WERI-Rb-1 (cell line): ENCODE measurements at regions not wholly inside any gene's neighbourhood (a gene's known extent, or its start where the extent isn't known, plus 50 kb on each side); places are given as distances from the start of the nearest gene placed in this dataset.

Experiments
- DNase-seq: peaks from one replicate; pipeline ENCODE4 v3.0.0-alpha.2; 2020
- H3K27ac ChIP-seq: fragments of 250-450 bp; sonication (Bioruptor Pico); 2 replicates; pipeline ENCODE4 v1.5.1; 2020; ENCODE audit warnings: mild to moderate bottlenecking, moderate library complexity
- H3K27me3 ChIP-seq: fragments of 250-450 bp; sonication (Bioruptor Pico); 2 replicates; pipeline ENCODE4 v1.5.1; 2021; ENCODE audit warnings: mild to moderate bottlenecking, low read depth, moderate library complexity; ENCODE audit not compliant: insufficient read depth, severe bottlenecking
- H3K36me3 ChIP-seq: fragments of 250-450 bp; sonication (Bioruptor Pico); 2 replicates; pipeline ENCODE4 v1.5.1; 2020; ENCODE audit warnings: mild to moderate bottlenecking, moderate library complexity
- H3K4me3 ChIP-seq: 2 replicates; pipeline ENCODE4 v1.5.1; 2011; ENCODE audit warnings: low read depth, mild to moderate bottlenecking, control low read depth, low read length
- H3K9me3 ChIP-seq: fragments of 250-450 bp; sonication (Bioruptor Pico); 2 replicates; pipeline ENCODE4 v1.5.1; 2021; ENCODE audit warnings: mild to moderate bottlenecking, moderate library complexity; ENCODE audit not compliant: severe bottlenecking
- TF ChIP-seq, protein P1 (sequence below): IDR thresholded peaks from 2 replicates; pipeline ENCODE4 v1.5.1; 2011; ENCODE audit warnings: low read depth, mild to moderate bottlenecking, control low read depth, inconsistent platforms, low read length

DNA sequence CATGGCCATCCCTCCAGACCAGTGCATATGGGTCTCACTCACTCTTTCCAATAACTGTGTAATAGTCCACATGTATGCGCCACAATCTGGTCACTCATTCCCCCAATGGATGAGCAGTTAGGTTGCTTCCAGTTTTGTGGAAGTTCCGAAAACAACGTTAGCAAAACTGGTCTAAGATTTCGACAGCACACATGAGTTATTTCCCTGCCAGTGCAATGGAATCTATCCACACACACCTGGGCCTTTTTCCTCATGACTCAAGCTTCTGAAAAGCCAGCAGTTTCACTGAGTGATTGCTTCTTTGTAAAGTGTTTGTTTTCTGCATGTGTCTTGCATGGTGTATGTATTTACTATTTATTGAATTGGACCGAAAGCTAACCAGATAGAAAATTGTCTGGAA is 58.8 kb upstream of the FHIP2A start:
- Histone ChIP-seq H3K36me3 (no peaks in the 10 kb centered on the region), H3K9me3 (no peaks in the 10 kb centered on the region), H3K27me3 (no peaks in the 10 kb centered on the region), H3K4me3 (no peak overlapping the region), H3K27ac (no peak overlapping the region)
- DNase-seq, result no peak
- TF ChIP-seq, protein P1, sequence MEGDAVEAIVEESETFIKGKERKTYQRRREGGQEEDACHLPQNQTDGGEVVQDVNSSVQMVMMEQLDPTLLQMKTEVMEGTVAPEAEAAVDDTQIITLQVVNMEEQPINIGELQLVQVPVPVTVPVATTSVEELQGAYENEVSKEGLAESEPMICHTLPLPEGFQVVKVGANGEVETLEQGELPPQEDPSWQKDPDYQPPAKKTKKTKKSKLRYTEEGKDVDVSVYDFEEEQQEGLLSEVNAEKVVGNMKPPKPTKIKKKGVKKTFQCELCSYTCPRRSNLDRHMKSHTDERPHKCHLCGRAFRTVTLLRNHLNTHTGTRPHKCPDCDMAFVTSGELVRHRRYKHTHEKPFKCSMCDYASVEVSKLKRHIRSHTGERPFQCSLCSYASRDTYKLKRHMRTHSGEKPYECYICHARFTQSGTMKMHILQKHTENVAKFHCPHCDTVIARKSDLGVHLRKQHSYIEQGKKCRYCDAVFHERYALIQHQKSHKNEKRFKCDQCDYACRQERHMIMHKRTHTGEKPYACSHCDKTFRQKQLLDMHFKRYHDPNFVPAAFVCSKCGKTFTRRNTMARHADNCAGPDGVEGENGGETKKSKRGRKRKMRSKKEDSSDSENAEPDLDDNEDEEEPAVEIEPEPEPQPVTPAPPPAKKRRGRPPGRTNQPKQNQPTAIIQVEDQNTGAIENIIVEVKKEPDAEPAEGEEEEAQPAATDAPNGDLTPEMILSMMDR, result no peak

GRCh38 chr10:114764656-114765055 is 56.9 kb upstream of the FHIP2A start:
- H3K27me3 ChIP-seq, result no peaks in the 10 kb centered on the region
- no peak for DNase-seq
- no peak overlapping the region for H3K4me3 ChIP-seq
- H3K36me3 ChIP-seq, result no peaks in the 10 kb centered on the region
- TF ChIP-seq, protein P1, result no peak
- H3K27ac ChIP-seq, result no peak overlapping the region
- no peaks in the 10 kb centered on the region for H3K9me3 ChIP-seq

DNA sequence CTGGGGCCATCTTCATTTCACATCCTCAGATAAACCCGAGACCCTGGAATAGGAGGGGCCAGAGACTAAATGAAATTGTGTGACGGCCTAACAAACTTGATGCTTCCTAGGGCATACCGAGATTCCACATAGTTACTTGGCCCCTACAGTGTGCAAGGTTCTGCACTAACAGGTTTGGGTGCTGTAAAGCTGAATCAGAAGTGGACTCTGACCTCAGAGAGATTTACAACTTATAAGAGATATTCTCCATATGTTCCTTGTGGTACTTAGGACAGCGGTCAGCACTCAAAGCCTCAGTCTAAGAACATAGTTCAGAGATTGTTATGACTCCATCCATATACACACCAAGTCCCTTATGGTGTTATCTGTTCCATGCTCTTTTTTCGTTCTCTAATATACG is 55.1 kb upstream of the FHIP2A start:
- Histone ChIP-seq H3K4me3 (no peak overlapping the region), H3K9me3 (no peaks in the 10 kb centered on the region), H3K36me3 (no peaks in the 10 kb centered on the region), H3K27ac (no peak overlapping the region), H3K27me3 (no peaks in the 10 kb centered on the region)
- no peak for DNase-seq
- TF ChIP-seq, protein P1, result no peak

DNA sequence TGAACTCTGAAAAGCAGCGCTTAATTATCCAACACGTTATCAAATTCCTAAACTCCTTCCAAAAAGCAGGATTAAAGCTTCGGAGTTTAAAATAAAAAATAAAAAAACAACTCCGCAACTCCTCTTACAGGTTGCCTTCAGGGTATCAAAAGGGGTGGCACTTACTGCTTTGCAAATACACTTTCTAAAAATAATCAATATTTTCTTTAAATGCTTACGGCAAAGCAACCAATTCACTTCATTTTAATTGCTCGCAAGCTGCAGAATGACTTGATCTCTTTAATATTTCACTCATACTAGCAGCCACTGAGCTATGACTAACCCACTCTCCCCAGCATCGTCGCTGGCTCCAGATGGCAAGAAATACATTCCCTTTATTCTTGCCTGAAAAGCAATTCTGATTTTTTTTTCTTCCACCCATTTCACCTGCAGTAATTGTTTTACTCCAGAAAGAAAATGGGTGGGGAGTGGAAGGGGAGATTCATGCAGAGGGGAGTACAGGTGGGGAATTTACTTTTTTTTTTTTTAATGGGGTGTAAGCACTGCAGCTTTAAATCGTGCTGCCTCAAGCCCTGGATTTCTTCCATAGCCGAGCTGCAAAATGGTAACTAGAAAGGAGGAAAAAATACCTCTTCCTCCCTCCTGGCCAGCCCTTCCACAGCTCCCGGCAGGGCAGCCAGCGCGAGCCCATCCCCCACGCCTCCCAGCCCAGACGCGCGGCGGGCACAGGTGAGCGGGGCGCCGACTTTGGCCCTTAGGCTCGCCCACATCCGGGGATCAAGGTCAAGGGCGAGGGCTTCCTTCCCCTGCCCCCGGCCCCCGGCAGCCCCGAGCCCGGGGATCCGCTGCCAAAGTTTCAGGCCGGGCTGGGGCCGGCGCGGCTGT is 54.2 kb upstream of the FHIP2A start:
- peak; percentile 28 for DNase-seq
- H3K27ac ChIP-seq, result no peak overlapping the region
- TF ChIP-seq, protein P1, result no peak
- no peaks in the 10 kb centered on the region for H3K9me3 ChIP-seq
- peak overlapping the region; percentile 69 for H3K4me3 ChIP-seq
- no peaks in the 10 kb centered on the region for H3K27me3 ChIP-seq
- H3K36me3 ChIP-seq, result no peaks in the 10 kb centered on the region

GRCh38 chr10:114767986-114768821 is 53.4 kb upstream of the FHIP2A start:
- H3K4me3 ChIP-seq, result peak overlapping the region; percentile 69
- TF ChIP-seq, protein P1, result no peak

More at GRCh38 chr10:114767986-114768821, 53.4 kb upstream of the FHIP2A start:
- no peak overlapping the region for H3K27ac ChIP-seq
- no peak for DNase-seq
- no peaks in the 10 kb centered on the region for H3K27me3 ChIP-seq
- no peaks in the 10 kb centered on the region for H3K9me3 ChIP-seq
- no peaks in the 10 kb centered on the region for H3K36me3 ChIP-seq
